Tibial nerve (tissue), 4 donors: ENCODE measurements at regions not wholly inside any gene's neighbourhood (a gene's known extent, or its start where the extent isn't known, plus 50 kb on each side); places are given as distances from the start of the nearest gene placed in this dataset.

Experiments
- DNase-seq, 2 donors: peaks; one replicate each; pipeline ENCODE4 v3.0.0-alpha.2; 2019; ENCODE audit warnings: low spot score in 2 of 2
- H3K27ac ChIP-seq, 4 donors: fragments of 200-600 bp; sonication (generic) in 3 of 4; one replicate each; pipeline ENCODE4 v1.5.1; 2017 to 2019; ENCODE audit warnings: mild to moderate bottlenecking in 1 of 4
- H3K27me3 ChIP-seq, 2 donors: fragments of 200-600 bp; sonication (generic) in 1 of 2; one replicate each; pipeline versions ENCODE4 v1.5.1 to v1.6.0; 2017 to 2019
- H3K36me3 ChIP-seq, 3 donors: fragments of 200-600 bp; sonication (generic); one replicate each; pipeline ENCODE4 v1.5.1; 2018 to 2019
- H3K4me1 ChIP-seq, 4 donors: fragments of 200-600 bp; sonication (generic) in 3 of 4; one replicate each; pipeline ENCODE4 v1.5.1; 2017 to 2019
- H3K4me3 ChIP-seq, 4 donors: fragments of 200-600 bp; sonication (generic) in 3 of 4; one replicate each; pipeline ENCODE4 v1.5.1; 2017 to 2019; ENCODE audit warnings: mild to moderate bottlenecking in 1 of 4, moderate library complexity in 1 of 4
- H3K9me3 ChIP-seq, 4 donors: fragments of 200-600 bp; sonication (generic) in 3 of 4; one replicate each; pipeline ENCODE4 v1.5.1; 2017 to 2019
- CTCF ChIP-seq, 5 experiments: fragments of 200-600 bp in 3 of 5; fragments of 450-650 bp in 2 of 5; sonication (generic) in 3 of 5; IDR thresholded peaks; one replicate each; pipeline ENCODE4 v1.5.1; 2016 to 2019; ENCODE audit warnings: antibody characterized with exemption in 5 of 5, mild to moderate bottlenecking in 3 of 5, moderate library complexity in 2 of 5
- EP300 ChIP-seq, 2 donors: sonication (generic); formaldehyde crosslinking; IDR thresholded peaks; one replicate each; pipeline ENCODE4 v1.6.1; 2017; ENCODE audit warnings: antibody characterized with exemption in 2 of 2, mild to moderate bottlenecking in 1 of 2
- POLR2A ChIP-seq, 2 donors: fragments of 450-650 bp; IDR thresholded peaks; one replicate each; pipeline ENCODE4 v1.6.1; 2017; ENCODE audit warnings: antibody characterized with exemption in 2 of 2, mild to moderate bottlenecking in 2 of 2, moderate library complexity in 2 of 2
- WGBS, 2 donors: methylation state at CpG; one replicate each; pipeline ENCODE4 v1.1.5; 2018; 5-methylcytosine and 5-hydroxymethylcytosine counted together

GRCh38 chr19:28519952-28520861 is 692.7 kb downstream of the UQCRFS1 start:
- no peaks in the 10 kb centered on the region for H3K9me3 ChIP-seq
- H3K27ac ChIP-seq = no peak overlapping the region
- no peak for DNase-seq
- H3K36me3 ChIP-seq = no peaks in the 10 kb centered on the region
- H3K4me3 ChIP-seq = no peak overlapping the region
- TF ChIP-seq POLR2A (IDR thresholded peaks at IDR 0.05) (peak in 1 of 2 donors; percentile 13), EP300 (IDR thresholded peaks at IDR 0.05) (no peak), CTCF (IDR thresholded peaks at IDR 0.05) (no peak)
- H3K27me3 ChIP-seq = no peaks in the 10 kb centered on the region
- H3K4me1 ChIP-seq = no peaks in the 10 kb centered on the region
- WGBS, 2 donors = 65 to 66% methylated on average over 15 of the region's 15 CpGs

GRCh38 chr19:28519218-28519779 is 693.7 kb downstream of the UQCRFS1 start:
- Histone ChIP-seq H3K36me3 (no peaks in the 10 kb centered on the region), H3K9me3 (no peaks in the 10 kb centered on the region), H3K4me3 (no peak overlapping the region), H3K27me3 (no peaks in the 10 kb centered on the region), H3K27ac (no peak overlapping the region), H3K4me1 (no peaks in the 10 kb centered on the region)
- no peak for DNase-seq
- 67% methylated on average over 8 of the region's 8 CpGs for WGBS, 2 donors
- TF ChIP-seq POLR2A (IDR thresholded peaks at IDR 0.05) (no peak), EP300 (IDR thresholded peaks at IDR 0.05) (no peak), CTCF (IDR thresholded peaks at IDR 0.05) (no peak)

- Histone ChIP-seq H3K27me3 (no peaks in the 10 kb centered on the region), H3K4me1 (no peaks in the 10 kb centered on the region), H3K27ac (no peak overlapping the region), H3K4me3 (no peak overlapping the region), H3K9me3 (no peaks in the 10 kb centered on the region), H3K36me3 (no peaks in the 10 kb centered on the region)
- no peak for TF ChIP-seq EP300 (IDR thresholded peaks at IDR 0.05)
- no peak for TF ChIP-seq POLR2A (IDR thresholded peaks at IDR 0.05)
- TF ChIP-seq CTCF (IDR thresholded peaks at IDR 0.05) = no peak
- 85 to 90% methylated on average over 2 of the region's 2 CpGs for WGBS, 2 donors
- no peak for DNase-seq
Observed at GRCh38 chr19:28516415-28516872, 696.5 kb downstream of the UQCRFS1 start.

GRCh38 chr19:28514166-28514565 is 698.8 kb downstream of the UQCRFS1 start:
- H3K36me3 ChIP-seq = no peaks in the 10 kb centered on the region

More at GRCh38 chr19:28514166-28514565, 698.8 kb downstream of the UQCRFS1 start:
- H3K27ac ChIP-seq = no peak overlapping the region
- 44 to 52% methylated on average over 3 of the region's 3 CpGs for WGBS, 2 donors
- H3K9me3 ChIP-seq = no peaks in the 10 kb centered on the region
- no peaks in the 10 kb centered on the region for H3K27me3 ChIP-seq
- no peak for DNase-seq
- TF ChIP-seq CTCF (IDR thresholded peaks at IDR 0.05) (no peak), POLR2A (IDR thresholded peaks at IDR 0.05) (no peak)
- H3K4me3 ChIP-seq = no peak overlapping the region
- no peaks in the 10 kb centered on the region for H3K4me1 ChIP-seq
